ENCODE measurements at regions not wholly inside any gene's neighbourhood (a gene's known extent, or its start where the extent isn't known, plus 50 kb on each side); places are given as distances from the start of the nearest gene placed in this dataset.

DNA sequence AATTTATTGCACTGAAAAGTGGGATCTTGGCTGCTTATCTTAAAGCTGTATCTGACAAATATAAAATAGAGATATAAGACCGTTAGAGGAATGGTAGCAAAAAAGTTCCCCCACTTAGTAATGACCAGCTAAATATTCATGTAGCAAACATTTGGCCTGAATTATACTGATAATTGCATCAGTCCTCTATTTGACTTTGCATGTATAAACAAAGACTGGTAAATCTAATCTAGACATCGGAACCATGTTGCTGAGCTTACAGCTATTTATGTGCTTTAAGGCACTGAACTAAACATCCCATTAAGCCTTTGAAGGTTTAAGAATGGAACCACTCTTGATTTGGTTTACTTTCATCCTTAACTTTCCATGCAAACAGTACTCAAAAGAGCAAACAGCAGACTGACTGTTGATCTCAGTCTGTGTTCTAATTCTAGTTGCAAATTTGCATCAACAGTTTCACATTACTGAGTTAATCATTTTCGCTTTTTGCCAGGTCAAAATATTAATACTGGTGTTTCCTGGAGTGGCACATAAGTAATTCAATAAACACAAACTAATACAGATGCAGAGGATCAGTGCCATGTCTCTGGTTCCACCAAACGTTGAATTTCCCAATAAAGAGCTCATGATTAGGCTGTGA lies 203.5 kb upstream of the HTR2A start:
- H3K4me1 ChIP-seq: no peaks in the 10 kb centered on the region
- no peaks in the 10 kb centered on the region for H3K9me3 ChIP-seq
- no peak for ATAC-seq
- DNase-seq: no peak
- WGBS, 4 donors: 70 to 75% (median 72%) methylated on average over 4 of the region's 4 CpGs
- no peak overlapping the region for H3K27ac ChIP-seq
- intact Hi-C loops (cut with DNase I): no loop called here
- TF ChIP-seq, protein P1, sequence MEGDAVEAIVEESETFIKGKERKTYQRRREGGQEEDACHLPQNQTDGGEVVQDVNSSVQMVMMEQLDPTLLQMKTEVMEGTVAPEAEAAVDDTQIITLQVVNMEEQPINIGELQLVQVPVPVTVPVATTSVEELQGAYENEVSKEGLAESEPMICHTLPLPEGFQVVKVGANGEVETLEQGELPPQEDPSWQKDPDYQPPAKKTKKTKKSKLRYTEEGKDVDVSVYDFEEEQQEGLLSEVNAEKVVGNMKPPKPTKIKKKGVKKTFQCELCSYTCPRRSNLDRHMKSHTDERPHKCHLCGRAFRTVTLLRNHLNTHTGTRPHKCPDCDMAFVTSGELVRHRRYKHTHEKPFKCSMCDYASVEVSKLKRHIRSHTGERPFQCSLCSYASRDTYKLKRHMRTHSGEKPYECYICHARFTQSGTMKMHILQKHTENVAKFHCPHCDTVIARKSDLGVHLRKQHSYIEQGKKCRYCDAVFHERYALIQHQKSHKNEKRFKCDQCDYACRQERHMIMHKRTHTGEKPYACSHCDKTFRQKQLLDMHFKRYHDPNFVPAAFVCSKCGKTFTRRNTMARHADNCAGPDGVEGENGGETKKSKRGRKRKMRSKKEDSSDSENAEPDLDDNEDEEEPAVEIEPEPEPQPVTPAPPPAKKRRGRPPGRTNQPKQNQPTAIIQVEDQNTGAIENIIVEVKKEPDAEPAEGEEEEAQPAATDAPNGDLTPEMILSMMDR (IDR thresholded peaks at IDR 0.05): no peak
- no peak for TF ChIP-seq POLR2A (IDR thresholded peaks at IDR 0.05)
- no peaks in the 10 kb centered on the region for H3K36me3 ChIP-seq
- no peak overlapping the region for H3K4me3 ChIP-seq
- peaks cover 0 to 4% (median 0%) of the 10 kb centered on the region in 9 donors for H3K27me3 ChIP-seq

DNA sequence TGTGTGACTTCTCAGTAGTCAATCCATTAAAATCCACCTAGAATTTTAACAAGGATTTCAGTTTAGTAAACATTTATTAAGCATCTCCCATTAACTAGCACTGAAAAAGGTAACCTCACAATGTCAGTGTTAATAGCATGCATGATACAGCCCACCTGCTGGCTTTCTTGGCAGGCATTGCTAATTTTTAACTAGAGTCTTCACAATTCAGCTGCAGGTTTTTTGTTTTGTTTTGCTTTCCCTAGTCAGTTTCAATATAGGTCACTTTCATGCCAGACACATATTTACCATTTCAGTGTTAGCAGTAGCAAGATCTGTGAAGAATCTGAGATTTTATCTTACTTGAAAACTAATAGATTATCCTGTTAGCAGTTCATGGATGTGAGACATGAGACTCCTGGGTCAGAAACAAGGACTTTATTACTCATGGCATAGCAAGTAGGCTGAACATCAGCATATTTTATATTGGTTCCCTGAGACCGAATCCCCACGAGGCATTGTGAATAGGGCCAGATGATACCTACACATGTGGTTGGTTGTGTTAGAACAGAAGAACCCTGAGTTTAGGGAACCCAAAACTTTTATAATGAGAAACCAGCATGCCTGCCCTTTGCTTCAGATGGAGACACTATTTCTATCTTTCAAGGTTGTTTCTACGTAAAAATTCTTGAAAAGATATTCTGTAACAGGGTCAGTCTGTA lies 198.0 kb upstream of the HTR2A start:
- ATAC-seq: no peak
- 69 to 95% (median 78%) methylated on average over 3 of the region's 3 CpGs for WGBS, 4 donors

DNA sequence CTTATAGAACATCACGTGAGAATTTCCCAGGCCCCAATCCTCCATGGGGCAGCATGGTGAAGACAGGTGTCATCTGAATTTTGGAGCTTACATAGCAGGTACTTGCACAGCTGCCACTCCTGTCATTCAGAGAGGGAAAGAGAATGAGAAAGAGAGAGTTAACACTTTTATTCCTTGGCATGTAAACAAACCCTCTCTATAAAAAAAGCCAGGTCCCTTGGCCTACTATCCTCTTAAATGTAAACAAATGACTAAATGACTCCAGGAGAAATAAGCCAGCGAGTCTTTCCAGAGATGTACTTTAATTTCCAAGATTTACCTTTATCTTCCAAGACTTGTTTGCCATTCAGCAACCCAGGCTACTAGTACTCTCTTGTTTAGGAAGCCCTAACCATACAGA lies 195.3 kb upstream of the HTR2A start:
- 74 to 81% (median 78%) methylated on average over 2 of the region's 2 CpGs for WGBS, 4 donors
- TF ChIP-seq, protein P1 (IDR thresholded peaks at IDR 0.05): no peak
- TF ChIP-seq POLR2A (IDR thresholded peaks at IDR 0.05): no peak
- ATAC-seq (no peak), DNase-seq (no peak)
- peaks cover 0 to 4% (median 0%) of the 10 kb centered on the region in 12 donors for H3K4me1 ChIP-seq
- no peak overlapping the region for H3K27ac ChIP-seq
- H3K9me3 ChIP-seq: no peaks in the 10 kb centered on the region
- H3K4me3 ChIP-seq: no peak overlapping the region
- intact Hi-C loops (cut with DNase I): no loop called here
- H3K27me3 ChIP-seq: no peaks in the 10 kb centered on the region
- no peaks in the 10 kb centered on the region for H3K36me3 ChIP-seq

More for the DNA sequence above, 198.0 kb upstream of the HTR2A start:
- TF ChIP-seq, protein P1 (IDR thresholded peaks at IDR 0.05): no peak
- no peak for TF ChIP-seq POLR2A (IDR thresholded peaks at IDR 0.05)
- Histone ChIP-seq H3K9me3 (no peaks in the 10 kb centered on the region), H3K27ac (no peak overlapping the region), H3K27me3 (peaks cover 0 to 4% (median 0%) of the 10 kb centered on the region in 9 donors), H3K4me3 (no peak overlapping the region), H3K4me1 (no peaks in the 10 kb centered on the region), H3K36me3 (no peaks in the 10 kb centered on the region)
- intact Hi-C loops (cut with DNase I): no loop called here
- no peak for DNase-seq

DNA sequence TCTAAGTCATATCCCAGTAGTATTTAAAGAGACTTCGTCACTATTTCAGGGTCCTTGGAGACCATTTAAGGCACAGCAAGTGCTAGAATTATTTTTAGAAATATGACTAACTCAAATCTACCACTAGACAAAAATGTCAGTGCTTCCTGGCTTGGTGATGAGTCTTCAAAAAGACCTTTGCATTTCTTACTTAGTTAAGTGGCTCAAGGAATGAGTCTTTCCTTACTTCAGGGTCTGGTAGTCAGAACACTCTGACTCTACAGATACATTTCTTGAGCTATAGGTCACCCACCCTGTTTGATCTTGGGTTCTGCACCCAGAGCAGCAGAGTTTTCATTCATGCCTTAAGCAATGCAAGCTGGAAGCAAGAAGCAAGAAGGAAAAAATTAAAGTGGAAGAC lies 191.0 kb upstream of the HTR2A start:
- Histone ChIP-seq H3K9me3 (no peaks in the 10 kb centered on the region), H3K4me1 (peaks cover 0 to 4% (median 0%) of the 10 kb centered on the region in 12 donors), H3K27me3 (no peaks in the 10 kb centered on the region), H3K36me3 (no peaks in the 10 kb centered on the region), H3K27ac (no peak overlapping the region), H3K4me3 (no peak overlapping the region)
- intact Hi-C loops (cut with DNase I): no loop called here
- ATAC-seq (no peak), DNase-seq (no peak)
- 13 to 33% (median 19%) methylated on average over 1 of the region's 1 CpG for WGBS, 4 donors
- no peak for TF ChIP-seq POLR2A (IDR thresholded peaks at IDR 0.05)
- TF ChIP-seq, protein P1 (IDR thresholded peaks at IDR 0.05): no peak

Data from heart left ventricle (tissue), 16 donors.